ENCODE measurements at regions not wholly inside any gene's neighbourhood (a gene's known extent, or its start where the extent isn't known, plus 50 kb on each side); places are given as distances from the start of the nearest gene placed in this dataset.

GRCh38 chr18:8894823-8895222 lies 189.5 kb downstream of the MTCL1 start:
- DNase-seq (ENCODE audit: low read depth, low spot score) (no peak), FAIRE-seq (no peak)
- H3K9me3 ChIP-seq (replicated peaks; ENCODE audit: control insufficient read depth, insufficient read depth, low read length): no peaks in the 10 kb centered on the region
- peaks cover 20% of the 10 kb centered on the region for H3K4me1 ChIP-seq (ENCODE audit: control insufficient read depth, extremely low read depth, insufficient read depth, low read length)
- no TSS peak for BruUV-seq (replicated peaks)
- H3K9ac ChIP-seq (replicated peaks; ENCODE audit: extremely low read depth, insufficient read depth, low read length): no peak overlapping the region
- H3K36me3 ChIP-seq (ENCODE audit: control insufficient read depth in 2 of 2, extremely low read depth in 1 of 2, insufficient read depth in 2 of 2, low read length in 2 of 2): no peaks in the 10 kb centered on the region
- dilution Hi-C loops (cut with MboI; ENCODE audit: extremely low pct_ligation_motif_present, low sequenced_read_pairs): no loop called here
- H3K79me2 ChIP-seq (ENCODE audit: control insufficient read depth, insufficient read depth, low read length): no peaks in the 10 kb centered on the region
- ChIA-PET CTCF (no interaction called here), POLR2A (no interaction called here)
- no peaks in the 10 kb centered on the region for H4K20me1 ChIP-seq (replicated peaks; ENCODE audit: control insufficient read depth, extremely low read depth, insufficient read depth, low read length)
- no peak for TF ChIP-seq MYC (IDR thresholded peaks at IDR 0.05; ENCODE audit: low read depth, low read length)
- no peak for TF ChIP-seq POLR2A (IDR thresholded peaks at IDR 0.05; ENCODE audit: low read depth, low read length)
- TF ChIP-seq JUN (IDR thresholded peaks at IDR 0.05; ENCODE audit: borderline replicate concordance, insufficient read depth, insufficient read length, low read depth): no peak
- TF ChIP-seq MAX (IDR thresholded peaks at IDR 0.05; ENCODE audit: insufficient read depth, insufficient read length): no peak
- no peak for TF ChIP-seq EZH2 (IDR thresholded peaks at IDR 0.05; ENCODE audit: borderline replicate concordance, low read depth, low read length, severe bottlenecking)
- H3K9me1 ChIP-seq (replicated peaks; ENCODE audit: control insufficient read depth, extremely low read depth, insufficient read depth, low read length): no peaks in the 10 kb centered on the region
- intact Hi-C loops (cut with micrococcal nuclease): loop anchor here (5.0 to 10.0 kb wide), 2 partner anchors 188 to 240 kb away; partner anchors contain the start of gene MTCL1
- H3K27me3 ChIP-seq (ENCODE audit: control insufficient read depth in 2 of 2, insufficient read depth in 2 of 2, low read length in 2 of 2): peaks cover 0 to 5% of the 10 kb centered on the region in 2 experiments
- H3K4me3 ChIP-seq (replicated peaks in 1 of 3; ENCODE audit: insufficient read depth in 1 of 3, low read depth in 1 of 3, low read length in 3 of 3): no peak overlapping the region
- H3K4me2 ChIP-seq (ENCODE audit: insufficient read depth, low read length): no peak overlapping the region
- no peak overlapping the region for H3K27ac ChIP-seq (ENCODE audit: insufficient read depth, low read depth, low read length)
- H2AFZ ChIP-seq (ENCODE audit: low read depth, low read length): no peak overlapping the region

DNA sequence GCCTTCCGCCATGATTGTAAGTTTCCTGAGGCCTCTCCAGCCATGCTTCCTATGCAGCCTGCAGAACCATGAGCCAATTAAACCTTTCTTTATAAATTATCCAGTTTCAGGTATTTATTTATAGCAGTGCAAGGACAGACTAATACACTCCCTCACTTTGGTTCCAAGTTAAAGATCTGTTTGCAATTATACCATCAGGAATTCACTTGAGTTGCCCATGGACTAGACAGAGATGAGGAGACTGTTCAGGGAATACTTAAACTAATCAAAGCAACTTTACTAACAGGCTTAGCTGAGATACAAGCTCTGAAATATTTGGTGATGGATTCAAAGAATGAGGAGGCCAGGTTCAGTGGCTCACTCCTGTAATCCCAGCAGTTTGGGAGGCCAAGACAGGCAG lies 190.0 kb downstream of the MTCL1 start:
- Histone ChIP-seq H3K79me2 (ENCODE audit: control insufficient read depth, insufficient read depth, low read length) (no peaks in the 10 kb centered on the region), H3K4me1 (ENCODE audit: control insufficient read depth, extremely low read depth, insufficient read depth, low read length) (peaks cover 15% of the 10 kb centered on the region), H3K4me3 (replicated peaks in 1 of 3; ENCODE audit: insufficient read depth in 1 of 3, low read depth in 1 of 3, low read length in 3 of 3) (no peak overlapping the region), H3K4me2 (ENCODE audit: insufficient read depth, low read length) (no peak overlapping the region), H3K27ac (ENCODE audit: insufficient read depth, low read depth, low read length) (no peak overlapping the region), H3K27me3 (ENCODE audit: control insufficient read depth in 2 of 2, insufficient read depth in 2 of 2, low read length in 2 of 2) (peaks cover 0 to 10% of the 10 kb centered on the region in 2 experiments), H3K9ac (replicated peaks; ENCODE audit: extremely low read depth, insufficient read depth, low read length) (no peak overlapping the region), H3K36me3 (ENCODE audit: control insufficient read depth in 2 of 2, extremely low read depth in 1 of 2, insufficient read depth in 2 of 2, low read length in 2 of 2) (no peaks in the 10 kb centered on the region), H3K9me3 (replicated peaks; ENCODE audit: control insufficient read depth, insufficient read depth, low read length) (no peaks in the 10 kb centered on the region), H3K9me1 (replicated peaks; ENCODE audit: control insufficient read depth, extremely low read depth, insufficient read depth, low read length) (no peaks in the 10 kb centered on the region), H4K20me1 (replicated peaks; ENCODE audit: control insufficient read depth, extremely low read depth, insufficient read depth, low read length) (no peaks in the 10 kb centered on the region), H2AFZ (ENCODE audit: low read depth, low read length) (no peak overlapping the region)
- DNase-seq (ENCODE audit: low read depth, low spot score) (no peak), FAIRE-seq (no peak)
- intact Hi-C loops (cut with micrococcal nuclease): loop anchor here (10.0 kb wide), 1 partner anchor 241 kb away; no protein-coding TSS in a partner anchor
- dilution Hi-C loops (cut with MboI; ENCODE audit: extremely low pct_ligation_motif_present, low sequenced_read_pairs): no loop called here
- TF ChIP-seq, protein P1, sequence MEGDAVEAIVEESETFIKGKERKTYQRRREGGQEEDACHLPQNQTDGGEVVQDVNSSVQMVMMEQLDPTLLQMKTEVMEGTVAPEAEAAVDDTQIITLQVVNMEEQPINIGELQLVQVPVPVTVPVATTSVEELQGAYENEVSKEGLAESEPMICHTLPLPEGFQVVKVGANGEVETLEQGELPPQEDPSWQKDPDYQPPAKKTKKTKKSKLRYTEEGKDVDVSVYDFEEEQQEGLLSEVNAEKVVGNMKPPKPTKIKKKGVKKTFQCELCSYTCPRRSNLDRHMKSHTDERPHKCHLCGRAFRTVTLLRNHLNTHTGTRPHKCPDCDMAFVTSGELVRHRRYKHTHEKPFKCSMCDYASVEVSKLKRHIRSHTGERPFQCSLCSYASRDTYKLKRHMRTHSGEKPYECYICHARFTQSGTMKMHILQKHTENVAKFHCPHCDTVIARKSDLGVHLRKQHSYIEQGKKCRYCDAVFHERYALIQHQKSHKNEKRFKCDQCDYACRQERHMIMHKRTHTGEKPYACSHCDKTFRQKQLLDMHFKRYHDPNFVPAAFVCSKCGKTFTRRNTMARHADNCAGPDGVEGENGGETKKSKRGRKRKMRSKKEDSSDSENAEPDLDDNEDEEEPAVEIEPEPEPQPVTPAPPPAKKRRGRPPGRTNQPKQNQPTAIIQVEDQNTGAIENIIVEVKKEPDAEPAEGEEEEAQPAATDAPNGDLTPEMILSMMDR (IDR thresholded peaks at IDR 0.05; ENCODE audit: extremely low read depth in 1 of 2, insufficient read depth in 1 of 2, low read depth in 1 of 2, low read length in 2 of 2): no peak
- no peak for TF ChIP-seq MYC (IDR thresholded peaks at IDR 0.05; ENCODE audit: low read depth, low read length)
- TF ChIP-seq MAX (IDR thresholded peaks at IDR 0.05; ENCODE audit: insufficient read depth, insufficient read length): no peak
- no peak for TF ChIP-seq JUN (IDR thresholded peaks at IDR 0.05; ENCODE audit: borderline replicate concordance, insufficient read depth, insufficient read length, low read depth)
- TF ChIP-seq GATA2 (IDR thresholded peaks at IDR 0.05; ENCODE audit: insufficient read depth, insufficient read length, low read depth, low read length): no peak
- TF ChIP-seq POLR2AphosphoS5 (IDR thresholded peaks at IDR 0.05; ENCODE audit: insufficient read depth, low read depth, low read length): no peak
- TF ChIP-seq EZH2 (IDR thresholded peaks at IDR 0.05; ENCODE audit: borderline replicate concordance, low read depth, low read length, severe bottlenecking): no peak
- TF ChIP-seq FOS (IDR thresholded peaks at IDR 0.05; ENCODE audit: borderline replicate concordance, insufficient read depth, low read length): no peak
- TF ChIP-seq POLR2A (IDR thresholded peaks at IDR 0.05; ENCODE audit: low read depth, low read length): no peak
- ChIA-PET CTCF (no interaction called here), POLR2A (no interaction called here)
- BruUV-seq (replicated peaks): no TSS peak
